ENCODE measurements at regions not wholly inside any gene's neighbourhood (a gene's known extent, or its start where the extent isn't known, plus 50 kb on each side); places are given as distances from the start of the nearest gene placed in this dataset.

DNA sequence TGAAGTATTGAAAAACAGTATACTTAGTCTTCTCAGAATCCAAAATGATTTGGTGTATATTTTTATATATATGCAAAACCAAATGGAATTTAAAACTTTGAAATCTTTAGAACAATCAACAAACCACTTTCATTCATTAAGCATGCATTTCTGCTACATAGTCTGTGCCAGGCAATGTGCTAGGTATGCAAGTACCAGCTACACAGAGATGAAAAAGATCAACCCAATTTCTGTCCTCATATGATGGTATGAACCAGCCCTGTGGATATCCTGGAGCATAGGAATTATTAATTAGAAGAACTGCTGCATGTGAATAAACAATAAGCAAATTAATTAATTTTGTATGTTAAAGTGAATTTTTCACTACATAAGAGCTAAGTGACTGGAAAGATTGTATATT lies 51.2 kb upstream of the RTN4 start:
- peaks cover 19 to 21% of the 10 kb centered on the region in 2 donors for H3K4me1 ChIP-seq (ENCODE audit: control insufficient read depth in 1 of 2, insufficient read depth in 2 of 2, low read length in 2 of 2)
- no peak overlapping the region for H3K4me3 ChIP-seq (ENCODE audit: low read depth in 1 of 2, low read length in 2 of 2)
- peak overlapping the region; percentile 13 for H3K27ac ChIP-seq (ENCODE audit: low read length)
- no peaks in the 10 kb centered on the region for H3K27me3 ChIP-seq (ENCODE audit: low read depth, low read length)
- H3K36me3 ChIP-seq (ENCODE audit: control insufficient read depth in 1 of 2, insufficient read depth in 2 of 2, low read length in 2 of 2), result no peaks in the 10 kb centered on the region
- no peaks in the 10 kb centered on the region for H3K9me3 ChIP-seq (ENCODE audit: control insufficient read depth in 1 of 2, low read length in 2 of 2)

DNA sequence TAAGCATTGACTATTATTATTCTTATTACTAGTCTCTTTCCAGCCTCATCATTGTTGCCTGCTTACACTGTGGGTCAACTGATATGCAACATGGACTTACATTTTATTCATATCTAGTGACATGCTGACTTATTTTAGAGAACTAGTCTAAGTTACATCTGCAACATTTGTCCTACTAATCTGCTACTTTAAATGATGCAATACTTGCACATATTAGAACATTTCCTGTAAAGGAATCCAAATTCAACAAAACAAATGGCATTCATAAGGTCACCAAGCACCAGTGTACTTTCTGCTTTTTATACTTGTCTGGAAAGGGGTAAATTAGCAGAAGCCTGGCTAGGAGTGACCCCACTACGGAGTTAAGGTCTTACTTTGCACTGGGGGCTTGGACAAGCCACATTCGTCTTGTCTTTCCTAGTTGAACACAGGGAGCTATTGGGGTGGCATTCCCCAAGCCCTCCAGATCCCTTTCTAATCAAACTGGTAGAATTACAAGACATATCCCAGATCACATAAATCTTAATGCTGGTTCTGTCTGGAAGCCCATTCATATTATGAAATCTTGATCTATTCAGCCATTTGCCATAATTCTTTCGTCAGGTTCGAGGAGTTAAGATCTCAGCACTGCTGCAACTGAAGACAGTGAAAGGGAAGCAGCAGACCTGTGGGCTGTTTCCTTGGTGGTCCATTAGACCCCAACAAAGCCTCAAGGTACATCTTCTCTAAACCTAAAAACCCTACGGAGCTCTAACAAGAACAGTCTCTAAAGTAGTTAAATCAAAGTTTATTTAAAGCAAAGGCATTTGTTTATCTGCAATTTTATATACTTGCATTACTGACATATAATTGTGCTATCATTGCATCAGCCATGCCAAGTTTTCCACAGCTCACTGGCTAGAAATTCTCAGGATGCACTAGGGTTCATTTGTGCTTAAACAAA lies 49.9 kb upstream of the RTN4 start:
- Histone ChIP-seq H3K4me3 (ENCODE audit: low read depth in 1 of 2, low read length in 2 of 2) (no peak overlapping the region), H3K36me3 (ENCODE audit: control insufficient read depth in 1 of 2, insufficient read depth in 2 of 2, low read length in 2 of 2) (no peaks in the 10 kb centered on the region), H3K27ac (ENCODE audit: low read length) (peak overlapping the region; percentile 91), H3K4me1 (ENCODE audit: control insufficient read depth in 1 of 2, insufficient read depth in 2 of 2, low read length in 2 of 2) (peaks cover 19 to 22% of the 10 kb centered on the region in 2 donors), H3K27me3 (ENCODE audit: low read depth, low read length) (no peaks in the 10 kb centered on the region), H3K9me3 (ENCODE audit: control insufficient read depth in 1 of 2, low read length in 2 of 2) (no peaks in the 10 kb centered on the region)
